ENCODE measurements at regions not wholly inside any gene's neighbourhood (a gene's known extent, or its start where the extent isn't known, plus 50 kb on each side); places are given as distances from the start of the nearest gene placed in this dataset.

GRCh38 chr16:51243936-51244436, 92.9 kb upstream of the SALL1 start (continued):
- TF ChIP-seq ZNF318 (CRISPR knock-in tag; IDR thresholded peaks at IDR 0.05) (no peak), ZNF580 (CRISPR knock-in tag; IDR thresholded peaks at IDR 0.05; ENCODE audit: borderline replicate concordance, low read depth) (peak; percentile 61; the same call in 1 of the 2 replicates), GLMP (CRISPR knock-in tag; IDR thresholded peaks at IDR 0.05; ENCODE audit: borderline replicate concordance) (no peak), TARDBP (CRISPR knock-in tag; IDR thresholded peaks at IDR 0.05) (peak; percentile 72), FOXK1 (CRISPR knock-in tag; IDR thresholded peaks at IDR 0.05; ENCODE audit: borderline replicate concordance, low read depth) (peak; percentile 59; the same call in 1 of the 2 replicates), E2F1 (CRISPR knock-in tag; IDR thresholded peaks at IDR 0.05) (no peak), PREB (CRISPR knock-in tag; IDR thresholded peaks at IDR 0.05) (no peak), ZNF770 (CRISPR knock-in tag; IDR thresholded peaks at IDR 0.05) (0 out of 2 replicates have a peak, but pooled peaks have one; percentile 11), ATF7 (IDR thresholded peaks at IDR 0.05) (no peak), ATF7 (CRISPR knock-in tag; IDR thresholded peaks at IDR 0.05) (no peak), NR2C2 (CRISPR knock-in tag; IDR thresholded peaks at IDR 0.05; ENCODE audit: borderline replicate concordance) (peak; percentile 18; the same call in 1 of the 2 replicates), DMTF1 (CRISPR knock-in tag; IDR thresholded peaks at IDR 0.05) (no peak)
